Liver (tissue), 3 donors: ENCODE measurements at regions not wholly inside any gene's neighbourhood (a gene's known extent, or its start where the extent isn't known, plus 50 kb on each side); places are given as distances from the start of the nearest gene placed in this dataset.

Source experiments
- ATF3 ChIP-seq: IDR thresholded peaks from 2 replicates; pipeline ENCODE4 v1.6.1; 2016; ENCODE audit warnings: antibody characterized with exemption
- EGR1 ChIP-seq, 2 donors: IDR thresholded peaks; 2 replicates each; pipeline ENCODE4 v1.6.1; 2016 to 2018; ENCODE audit warnings: antibody characterized with exemption in 2 of 2, low read depth in 2 of 2
- FOXA1 ChIP-seq: IDR thresholded peaks from 2 replicates; pipeline ENCODE4 v1.6.1; 2016; ENCODE audit warnings: antibody characterized with exemption
- HNF4G ChIP-seq: IDR thresholded peaks from 2 replicates; pipeline ENCODE4 v1.6.1; 2016; ENCODE audit warnings: antibody characterized with exemption
- JUND ChIP-seq, 2 donors: IDR thresholded peaks; 2 replicates each; pipeline ENCODE4 v1.6.1; 2016; ENCODE audit warnings: antibody characterized with exemption in 2 of 2
- RAD21 ChIP-seq, 2 donors: IDR thresholded peaks; 2 replicates each; pipeline ENCODE4 v1.6.1; 2016; ENCODE audit warnings: antibody characterized with exemption in 2 of 2, mild to moderate bottlenecking in 2 of 2
- RXRA ChIP-seq, 2 donors: IDR thresholded peaks; 2 replicates each; pipeline ENCODE4 v1.6.1; 2017 to 2018; ENCODE audit warnings: antibody characterized with exemption in 2 of 2, mild to moderate bottlenecking in 1 of 2
- TAF1 ChIP-seq: conservative IDR thresholded peaks from 2 replicates; pipeline ENCODE4 v1.6.1; 2016; ENCODE audit warnings: antibody characterized with exemption, mild to moderate bottlenecking
- YY1 ChIP-seq: IDR thresholded peaks from 2 replicates; pipeline ENCODE4 v1.6.1; 2016; ENCODE audit warnings: antibody characterized with exemption, mild to moderate bottlenecking
- ZBTB33 ChIP-seq: IDR thresholded peaks from 2 replicates; pipeline ENCODE4 v1.6.1; 2016; ENCODE audit warnings: antibody characterized with exemption
- TF ChIP-seq, protein P1 (sequence below): fragments of 150-350 bp; IDR thresholded peaks from 2 replicates; pipeline ENCODE4 v1.5.1; 2017; ENCODE audit warnings: improper control_type of control experiment, low read depth, low read length; ENCODE audit not compliant: missing input control
- TF ChIP-seq, protein P2 (sequence below): IDR thresholded peaks from 2 replicates; pipeline ENCODE4 v1.6.1; 2016; ENCODE audit warnings: antibody characterized with exemption
- donor health status: healthy.
- donor health status: healthy.

- TF ChIP-seq ZBTB33 (no peak), RAD21 (IDR thresholded peaks at IDR 0.05) (no peak), JUND (IDR thresholded peaks at IDR 0.05) (no peak), TAF1 (no peak), ATF3 (no peak), YY1 (no peak), HNF4G (no peak), RXRA (IDR thresholded peaks at IDR 0.05) (no peak), EGR1 (IDR thresholded peaks at IDR 0.05; ENCODE audit: low read depth in 2 of 2) (no peak), FOXA1 (no peak)
- TF ChIP-seq, protein P1, sequence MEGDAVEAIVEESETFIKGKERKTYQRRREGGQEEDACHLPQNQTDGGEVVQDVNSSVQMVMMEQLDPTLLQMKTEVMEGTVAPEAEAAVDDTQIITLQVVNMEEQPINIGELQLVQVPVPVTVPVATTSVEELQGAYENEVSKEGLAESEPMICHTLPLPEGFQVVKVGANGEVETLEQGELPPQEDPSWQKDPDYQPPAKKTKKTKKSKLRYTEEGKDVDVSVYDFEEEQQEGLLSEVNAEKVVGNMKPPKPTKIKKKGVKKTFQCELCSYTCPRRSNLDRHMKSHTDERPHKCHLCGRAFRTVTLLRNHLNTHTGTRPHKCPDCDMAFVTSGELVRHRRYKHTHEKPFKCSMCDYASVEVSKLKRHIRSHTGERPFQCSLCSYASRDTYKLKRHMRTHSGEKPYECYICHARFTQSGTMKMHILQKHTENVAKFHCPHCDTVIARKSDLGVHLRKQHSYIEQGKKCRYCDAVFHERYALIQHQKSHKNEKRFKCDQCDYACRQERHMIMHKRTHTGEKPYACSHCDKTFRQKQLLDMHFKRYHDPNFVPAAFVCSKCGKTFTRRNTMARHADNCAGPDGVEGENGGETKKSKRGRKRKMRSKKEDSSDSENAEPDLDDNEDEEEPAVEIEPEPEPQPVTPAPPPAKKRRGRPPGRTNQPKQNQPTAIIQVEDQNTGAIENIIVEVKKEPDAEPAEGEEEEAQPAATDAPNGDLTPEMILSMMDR, result no peak
- TF ChIP-seq, protein P2, sequence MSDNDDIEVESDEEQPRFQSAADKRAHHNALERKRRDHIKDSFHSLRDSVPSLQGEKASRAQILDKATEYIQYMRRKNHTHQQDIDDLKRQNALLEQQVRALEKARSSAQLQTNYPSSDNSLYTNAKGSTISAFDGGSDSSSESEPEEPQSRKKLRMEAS, result no peak
Measured at GRCh38 chr11:19576903-19577302, 135.7 kb upstream of the NAV2 start.
